Bronchial epithelial cell (primary cell): ENCODE measurements at regions not wholly inside any gene's neighbourhood (a gene's known extent, or its start where the extent isn't known, plus 50 kb on each side); places are given as distances from the start of the nearest gene placed in this dataset.

ENCODE experiments used
- DNase-seq: peaks from one replicate; pipeline ENCODE4 v3.0.0-alpha.2; 2010; ENCODE audit warnings: low read depth
- FAIRE-seq: peaks from 2 replicates; lab custom pipeline; 2011; peaks lifted over from hg19 to GRCh38; lab: Jason Lieb, UNC
- H3K27me3 ChIP-seq: 2 replicates; pipeline ENCODE4 v1.5.1; 2011; ENCODE audit warnings: low read length; ENCODE audit not compliant: control insufficient read depth, insufficient read depth
- H3K36me3 ChIP-seq: 2 replicates; pipeline ENCODE4 v1.5.1; 2011; ENCODE audit warnings: low read length; ENCODE audit not compliant: control insufficient read depth, insufficient read depth
- H3K4me3 ChIP-seq: 2 replicates; pipeline ENCODE4 v1.5.1; 2011; ENCODE audit warnings: mild to moderate bottlenecking, low read depth, low read length, control low read depth
- CTCF ChIP-seq: IDR thresholded peaks from 2 replicates; pipeline ENCODE4 v1.5.1; 2011; ENCODE audit warnings: mild to moderate bottlenecking, moderate library complexity, low read length, control low read depth, inconsistent platforms; ENCODE audit not compliant: insufficient read depth, severe bottlenecking

DNA sequence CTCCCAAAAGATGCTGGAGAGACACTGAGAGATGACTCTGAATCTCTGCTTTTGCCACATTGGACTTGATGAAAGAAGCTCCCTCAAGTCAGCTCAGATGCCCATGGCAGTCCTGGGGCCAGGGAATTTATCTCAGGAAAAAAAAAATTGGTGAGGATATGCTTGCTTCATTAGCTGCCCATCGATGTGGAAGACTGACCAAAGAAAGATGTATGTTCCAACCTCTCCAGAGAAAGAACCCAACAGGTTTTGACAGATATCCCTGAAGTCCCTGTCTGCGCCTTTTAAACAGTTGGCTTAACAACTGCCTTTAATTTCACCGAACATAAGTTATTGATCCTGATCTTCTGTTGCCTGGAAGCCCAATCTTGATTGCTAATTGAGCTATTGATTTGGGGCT, 137.4 kb downstream of the TMEM114 start:
- no peaks in the 10 kb centered on the region for H3K36me3 ChIP-seq
- FAIRE-seq (no peak), DNase-seq (no peak)
- TF ChIP-seq CTCF: no peak
- H3K27me3 ChIP-seq: no peaks in the 10 kb centered on the region
- no peak overlapping the region for H3K4me3 ChIP-seq

GRCh38 chr16:8436931-8437330, 153.4 kb downstream of the TMEM114 start:
- Histone ChIP-seq H3K4me3 (no peak overlapping the region), H3K36me3 (no peaks in the 10 kb centered on the region), H3K27me3 (no peaks in the 10 kb centered on the region)
- DNase-seq (no peak), FAIRE-seq (no peak)
- no peak for TF ChIP-seq CTCF

DNA sequence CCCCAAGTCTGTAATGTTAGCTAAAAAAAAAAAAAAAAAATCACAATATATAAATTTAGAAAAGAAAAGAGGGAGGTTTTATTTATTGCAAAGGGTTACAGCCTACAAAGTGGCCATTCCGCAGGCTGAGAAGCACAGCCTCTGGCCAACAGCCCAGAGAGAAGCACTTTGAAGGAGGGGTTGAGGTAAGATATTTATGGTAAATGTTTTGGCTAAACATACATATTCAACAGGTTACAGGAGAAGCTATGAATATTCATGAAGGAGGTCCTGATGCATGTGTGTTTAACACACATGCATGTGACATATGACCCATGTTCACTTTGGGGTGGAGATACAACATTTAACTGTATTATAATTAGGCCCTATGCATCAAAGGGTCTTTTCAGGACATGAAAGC, 158.5 kb downstream of the TMEM114 start:
- H3K36me3 ChIP-seq: no peaks in the 10 kb centered on the region
- TF ChIP-seq CTCF: no peak
- FAIRE-seq (no peak), DNase-seq (no peak)
- no peaks in the 10 kb centered on the region for H3K27me3 ChIP-seq
- no peak overlapping the region for H3K4me3 ChIP-seq

GRCh38 chr16:8430401-8430800, 159.9 kb downstream of the TMEM114 start:
- FAIRE-seq (no peak), DNase-seq (no peak)
- TF ChIP-seq CTCF: no peak
- H3K27me3 ChIP-seq: no peaks in the 10 kb centered on the region
- H3K36me3 ChIP-seq: no peaks in the 10 kb centered on the region
- H3K4me3 ChIP-seq: no peak overlapping the region

DNA sequence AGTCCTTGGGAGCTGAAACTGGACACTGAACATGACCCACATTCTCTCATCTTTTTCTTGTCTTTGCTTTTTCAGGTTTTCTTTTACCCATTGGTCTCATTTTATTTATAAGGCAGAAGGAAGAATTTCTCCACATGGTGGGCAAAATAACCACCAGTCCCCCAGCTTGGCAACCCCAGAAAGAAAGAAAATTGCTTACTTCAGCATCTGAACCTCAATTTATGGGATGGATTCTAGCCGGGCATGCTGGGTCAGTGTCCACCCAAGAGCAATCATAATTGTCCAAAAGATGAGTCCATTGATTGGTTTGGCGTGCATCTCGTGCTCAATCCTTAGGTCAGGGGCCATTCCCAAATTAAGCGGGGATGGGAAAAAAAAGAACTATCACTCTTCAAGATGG, 163.7 kb downstream of the TMEM114 start:
- no peak for TF ChIP-seq CTCF
- Histone ChIP-seq H3K27me3 (no peaks in the 10 kb centered on the region), H3K36me3 (no peaks in the 10 kb centered on the region), H3K4me3 (no peak overlapping the region)
- DNase-seq (no peak), FAIRE-seq (no peak)

- TF ChIP-seq CTCF: no peak
- Histone ChIP-seq H3K36me3 (no peaks in the 10 kb centered on the region), H3K27me3 (no peaks in the 10 kb centered on the region), H3K4me3 (no peak overlapping the region)
- FAIRE-seq: no peak
- DNase-seq: no peak
Observed at GRCh38 chr16:8417145-8417544, 173.2 kb downstream of the TMEM114 start.
